GM04503 (cell line): ENCODE measurements at regions not wholly inside any gene's neighbourhood (a gene's known extent, or its start where the extent isn't known, plus 50 kb on each side); places are given as distances from the start of the nearest gene placed in this dataset.
A peak's percentile ranks its signal among the peaks of the same experiment; 100 is the strongest.

Experiments used
- DNase-seq: peaks from one replicate; pipeline ENCODE4 v3.0.0-alpha.2; 2012; ENCODE audit warnings: low read depth

DNA sequence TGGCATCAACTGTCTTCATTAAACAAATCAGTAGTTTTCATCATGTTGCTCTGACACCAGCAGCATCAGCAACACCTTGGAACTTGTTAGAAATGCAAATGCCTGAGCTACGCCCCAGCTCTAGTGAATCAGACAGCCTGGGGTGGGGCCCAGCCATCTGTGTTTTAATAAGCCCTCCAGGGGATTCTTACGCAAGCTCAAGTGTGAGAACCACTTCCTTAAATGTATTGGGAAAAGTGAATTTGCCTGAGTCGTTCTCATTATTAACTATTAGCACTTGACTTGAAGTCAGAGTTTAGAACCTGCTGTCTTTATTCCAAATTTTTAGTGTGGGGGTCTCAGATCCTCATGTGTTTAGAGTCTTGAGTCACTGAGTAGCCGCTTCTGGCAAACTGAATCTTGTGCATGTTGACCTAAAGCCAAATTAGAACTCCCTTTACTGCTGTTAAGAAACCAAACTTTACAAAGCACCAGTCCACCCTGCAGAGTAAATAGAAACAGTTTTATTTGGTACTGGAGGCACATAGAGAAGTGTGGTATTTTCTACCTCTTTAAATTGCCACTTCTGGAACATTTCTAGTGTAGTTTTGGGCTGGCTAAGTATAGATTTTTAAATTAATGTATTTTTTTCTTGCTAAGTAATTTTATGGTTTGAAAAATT, 137.4 kb upstream of the COX10 start:
- DNase-seq: no peak

DNA sequence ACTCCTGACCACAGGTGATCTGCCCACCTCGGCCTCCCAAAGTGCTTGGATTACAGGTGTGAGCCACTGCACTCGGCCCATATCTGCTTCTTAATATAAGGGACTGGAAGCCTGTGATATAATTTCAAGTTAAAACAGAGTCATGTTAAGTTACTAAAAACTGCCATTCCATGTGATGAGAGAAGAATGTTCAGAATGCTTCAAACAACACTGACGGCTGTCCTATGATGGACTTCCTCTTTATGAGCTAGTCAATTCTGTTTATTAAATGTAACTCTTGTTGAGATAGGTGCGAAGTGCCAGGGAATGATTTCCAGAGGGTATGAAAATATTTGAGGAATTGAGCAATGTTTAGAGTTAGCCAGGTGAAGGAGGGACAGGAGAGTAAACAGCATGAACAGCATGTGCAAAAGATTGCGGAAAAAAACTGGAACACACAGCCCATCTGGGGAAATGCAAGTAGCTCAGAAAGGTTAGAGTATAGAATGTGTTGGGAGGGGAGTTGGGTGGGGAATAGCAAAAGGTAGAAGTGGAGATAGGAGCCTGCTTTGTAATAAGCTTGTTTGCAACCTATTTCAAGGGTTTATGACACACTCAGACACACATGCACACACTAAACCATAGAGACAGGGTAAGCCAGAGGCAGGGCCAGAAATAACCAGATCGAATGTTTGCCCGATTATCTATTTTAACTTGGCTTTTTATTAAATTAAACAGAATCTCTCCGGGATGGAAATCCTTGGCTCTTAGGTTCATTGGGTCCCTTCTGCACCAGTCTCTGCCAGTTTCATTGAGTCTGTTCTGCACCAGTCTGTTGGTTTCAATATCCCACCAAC, 135.6 kb upstream of the COX10 start:
- DNase-seq: no peak

DNA sequence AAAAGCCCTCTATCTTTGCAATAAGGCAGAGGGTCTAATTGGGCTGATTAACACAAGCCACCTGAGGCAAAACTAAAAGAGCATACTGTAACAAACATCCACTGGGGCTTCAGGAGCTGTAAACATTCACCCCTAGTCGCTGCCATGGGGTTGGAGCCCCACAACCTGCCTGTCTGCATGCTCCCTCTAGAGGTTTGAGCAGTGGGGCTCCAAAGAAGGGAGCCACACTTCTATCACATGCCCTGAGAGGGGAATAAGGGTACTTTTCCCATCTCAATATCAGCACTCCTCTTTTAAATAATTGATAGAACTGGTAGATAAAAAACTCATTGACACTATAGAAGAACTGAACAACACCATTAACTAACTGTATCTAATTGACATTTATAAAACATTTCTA, 130.1 kb upstream of the COX10 start:
- DNase-seq: no peak

DNA sequence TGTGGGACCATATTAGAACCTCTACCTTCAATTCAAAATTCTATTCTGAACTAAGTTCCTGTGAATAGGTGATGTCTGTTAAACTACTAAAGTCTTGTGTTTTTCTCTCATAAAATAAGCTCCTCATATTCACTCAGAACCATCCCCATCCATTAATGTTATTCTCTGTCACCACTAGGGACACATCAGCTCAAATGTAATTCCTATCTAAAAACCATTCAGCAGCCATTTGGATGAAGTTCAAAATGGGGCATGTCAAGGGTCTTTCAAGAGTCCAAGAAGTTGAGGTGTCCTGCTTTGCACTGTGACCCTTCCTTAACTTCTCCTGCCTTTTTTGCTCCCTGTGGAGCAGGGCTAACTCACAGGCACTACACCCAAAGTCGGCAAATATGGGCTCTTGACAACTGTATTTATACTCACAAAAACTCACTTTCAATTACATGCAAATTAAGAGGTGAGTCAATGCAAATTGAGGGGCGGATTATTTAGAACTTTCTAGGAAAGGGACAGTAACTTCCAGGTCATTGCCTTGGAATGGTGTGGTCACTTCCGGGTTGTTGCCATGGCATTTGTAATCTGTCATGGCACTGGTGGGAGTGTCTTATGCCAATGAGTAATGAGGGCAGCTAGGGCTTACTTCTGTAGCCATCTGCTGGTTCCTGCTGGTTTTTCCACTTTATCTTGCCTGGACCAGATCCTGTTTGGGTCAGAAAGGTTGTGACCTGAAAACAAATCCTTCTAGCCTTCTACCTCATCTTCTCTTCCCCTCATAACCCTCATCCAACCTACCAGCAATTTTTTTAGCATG, 128.2 kb upstream of the COX10 start:
- DNase-seq: no peak

DNA sequence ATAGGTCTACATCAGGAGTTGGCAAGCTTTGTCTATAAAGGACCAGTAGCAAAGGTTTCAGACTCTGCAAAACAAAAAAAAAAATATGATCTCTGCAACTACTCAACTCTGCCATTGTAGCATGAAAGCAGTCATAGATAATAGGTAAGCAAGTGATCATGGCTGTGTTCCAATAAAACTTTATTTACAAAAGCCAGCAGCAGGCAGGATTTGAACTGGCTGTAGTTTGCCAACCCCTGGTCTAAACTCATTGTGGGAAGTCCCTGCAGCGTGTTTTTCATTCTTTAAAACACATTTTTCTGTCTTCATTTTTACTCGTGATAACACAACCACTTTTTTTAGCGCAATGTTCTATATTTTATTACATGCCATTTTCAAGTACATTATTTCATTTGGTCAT, 127.5 kb upstream of the COX10 start:
- no peak for DNase-seq

DNA sequence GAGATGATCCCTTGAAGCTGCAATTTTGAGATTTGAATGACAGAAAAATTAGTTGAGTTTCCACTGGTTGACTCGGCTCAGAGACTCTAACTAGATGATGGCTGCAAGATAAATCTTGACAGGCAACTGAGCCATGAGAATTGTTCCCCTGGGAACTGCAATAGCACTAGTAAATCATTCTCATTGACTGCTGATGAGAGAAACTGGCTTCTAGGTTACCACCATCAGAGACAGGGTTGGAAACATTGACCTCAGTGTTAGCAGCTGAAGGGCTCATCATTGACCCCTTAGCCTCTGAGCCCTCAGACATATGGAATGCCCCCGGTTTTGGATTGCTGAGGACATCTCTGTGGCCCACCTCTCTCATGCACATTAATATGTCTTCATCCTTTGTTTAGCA, 125.4 kb upstream of the COX10 start:
- no peak for DNase-seq

DNA sequence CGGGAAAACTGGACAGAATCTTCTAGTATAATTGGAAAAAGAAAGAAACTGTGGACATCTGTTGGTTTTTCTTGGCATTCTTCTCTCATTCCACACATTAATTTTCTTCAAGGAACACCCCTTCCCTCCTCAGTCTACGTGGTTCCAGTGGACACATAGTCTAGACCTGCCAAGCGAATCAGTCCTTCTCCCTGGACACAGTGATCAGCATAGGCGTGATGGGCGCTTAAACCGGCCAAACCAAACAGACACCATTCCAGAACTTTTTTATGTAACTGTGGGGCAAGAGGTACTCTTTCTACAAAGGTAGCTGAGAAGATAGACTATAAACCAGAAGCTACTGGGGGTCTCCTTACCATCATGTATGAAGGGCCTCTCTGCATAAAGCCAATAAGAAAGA, 121.8 kb upstream of the COX10 start:
- no peak for DNase-seq

DNA sequence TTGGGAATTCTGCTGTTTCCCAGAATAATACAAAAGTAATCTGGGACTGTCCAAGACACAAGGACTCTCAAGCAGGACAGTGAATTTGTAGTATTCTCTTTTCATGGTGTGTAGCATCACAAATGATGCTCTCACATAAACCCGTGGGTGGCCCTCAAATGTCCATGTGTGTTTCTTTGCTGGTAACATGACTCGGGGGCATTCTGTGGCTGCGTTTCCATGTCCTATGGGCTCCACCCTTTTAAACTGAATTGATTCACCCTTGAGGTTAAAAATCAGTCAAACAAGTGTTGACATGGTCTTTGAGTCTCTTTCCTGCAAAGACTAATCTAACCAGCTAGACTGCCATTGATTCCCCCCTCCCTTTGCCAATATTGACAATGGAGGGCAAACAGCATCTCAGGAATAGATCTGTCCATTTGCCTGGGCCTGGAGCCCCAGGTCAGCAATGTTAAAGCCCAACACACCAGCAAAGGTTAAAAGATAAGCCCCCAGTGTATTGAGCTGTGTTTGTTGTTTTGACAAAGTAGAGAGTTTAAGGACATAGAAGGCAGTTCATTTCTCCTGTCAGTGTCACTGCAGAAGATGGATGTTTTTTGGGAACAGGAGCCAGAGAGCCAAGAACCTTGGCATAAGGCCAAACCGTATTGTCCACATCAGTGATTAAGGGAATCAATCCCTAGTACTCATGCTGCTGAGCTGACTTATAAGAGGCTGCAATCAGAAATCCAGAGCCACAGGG, 117.1 kb upstream of the COX10 start:
- DNase-seq: no peak

DNA sequence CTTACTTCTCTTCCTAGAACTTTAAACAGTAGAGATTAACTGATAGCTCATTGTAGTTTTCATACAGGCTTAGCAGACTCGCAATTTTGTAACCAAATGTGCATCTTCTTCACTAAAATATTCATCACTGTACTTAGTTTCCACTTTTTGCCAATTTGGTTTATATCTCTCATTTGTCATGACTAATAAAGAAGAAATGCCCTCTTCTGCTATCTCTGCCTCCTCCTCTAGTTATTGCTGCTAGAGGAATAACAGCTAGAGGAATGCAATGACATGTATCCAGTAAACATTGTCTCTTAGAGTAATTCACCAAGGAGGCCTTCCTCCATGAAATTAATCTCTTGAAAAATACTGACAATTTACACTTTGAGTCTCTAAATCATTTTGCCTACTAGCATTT, 115.5 kb upstream of the COX10 start:
- peak; percentile 45 for DNase-seq

DNA sequence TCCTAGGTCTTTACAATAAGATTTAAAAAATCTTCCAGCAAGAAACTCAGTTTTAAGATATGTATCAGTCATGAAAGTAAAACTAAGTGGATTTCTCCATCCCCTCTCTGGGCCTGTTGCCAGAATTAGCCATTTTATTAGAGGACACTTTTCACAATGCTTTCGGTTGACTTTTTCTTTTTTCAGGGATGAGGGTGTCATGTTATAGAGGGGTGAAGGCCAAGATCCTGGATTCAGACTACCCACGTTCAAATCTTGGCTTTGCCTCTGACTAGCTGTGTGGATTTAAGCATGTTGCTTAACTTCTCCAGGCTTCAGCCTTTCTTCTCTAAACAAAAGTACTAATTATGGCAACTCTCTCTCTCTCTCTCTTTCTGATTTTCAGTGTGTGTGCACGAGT, 111.7 kb upstream of the COX10 start:
- peak; percentile 17 for DNase-seq

DNA sequence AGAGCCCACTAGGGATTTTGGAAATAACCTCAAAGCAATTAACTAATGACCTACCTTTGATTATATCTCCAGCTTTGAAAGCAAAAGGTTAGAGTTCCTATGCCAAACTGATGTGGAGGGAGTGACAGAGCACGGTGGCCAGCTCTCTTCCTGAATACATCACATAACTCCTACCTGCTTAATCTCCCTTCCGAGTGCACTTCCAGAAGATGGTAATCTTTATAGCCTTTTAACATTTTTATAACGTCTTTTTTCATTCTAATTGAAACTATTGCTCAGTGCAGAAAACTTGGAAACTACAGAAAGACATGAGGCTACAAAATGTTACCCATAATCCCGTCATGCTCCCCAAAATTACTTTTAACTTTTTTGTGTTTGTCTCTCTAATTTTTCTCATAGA, 110.5 kb upstream of the COX10 start:
- DNase-seq: no peak

DNA sequence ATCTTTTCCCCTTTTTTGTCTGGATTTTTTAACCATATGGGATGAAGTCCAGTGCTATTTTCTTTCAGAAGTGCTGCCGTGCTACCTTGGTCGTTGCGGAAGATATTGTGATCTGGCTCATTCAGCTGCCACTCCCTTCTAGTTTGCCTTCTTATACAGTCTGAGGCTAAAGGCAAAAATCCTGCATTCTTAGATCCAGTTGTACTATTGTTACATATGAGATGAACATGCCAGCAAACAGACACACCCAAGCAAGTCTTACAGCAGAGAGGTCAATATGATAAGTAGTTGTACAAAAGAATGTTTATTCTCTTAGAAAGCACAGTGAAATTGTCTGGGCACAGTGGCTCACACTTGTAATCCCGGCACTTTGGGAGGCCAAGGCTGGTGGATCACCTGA, 108.0 kb upstream of the COX10 start:
- DNase-seq: no peak

DNA sequence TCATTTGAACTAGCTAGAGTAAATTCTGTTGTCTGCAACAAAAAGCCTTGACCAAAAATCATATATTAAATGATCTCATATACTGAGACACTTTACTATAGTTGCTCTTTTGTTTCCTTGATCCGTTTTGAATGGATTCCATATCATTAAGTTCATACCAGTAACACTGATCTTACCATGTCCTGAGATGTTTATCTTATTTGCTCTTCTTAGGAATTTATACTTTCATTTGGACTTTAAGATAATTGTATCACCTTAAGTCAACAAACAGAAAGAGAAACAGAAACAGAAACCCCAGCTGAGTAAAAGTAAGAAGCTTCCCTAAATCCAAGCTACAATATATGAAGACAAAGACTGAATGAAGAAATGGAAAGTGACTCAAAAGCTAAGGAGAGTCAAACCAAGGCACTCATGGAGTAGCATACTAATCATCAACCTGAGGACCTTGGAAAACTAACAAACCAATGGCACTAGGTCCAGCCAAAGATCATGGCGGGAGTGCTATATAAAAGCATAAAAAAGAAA, 106.5 kb upstream of the COX10 start:
- no peak for DNase-seq

DNA sequence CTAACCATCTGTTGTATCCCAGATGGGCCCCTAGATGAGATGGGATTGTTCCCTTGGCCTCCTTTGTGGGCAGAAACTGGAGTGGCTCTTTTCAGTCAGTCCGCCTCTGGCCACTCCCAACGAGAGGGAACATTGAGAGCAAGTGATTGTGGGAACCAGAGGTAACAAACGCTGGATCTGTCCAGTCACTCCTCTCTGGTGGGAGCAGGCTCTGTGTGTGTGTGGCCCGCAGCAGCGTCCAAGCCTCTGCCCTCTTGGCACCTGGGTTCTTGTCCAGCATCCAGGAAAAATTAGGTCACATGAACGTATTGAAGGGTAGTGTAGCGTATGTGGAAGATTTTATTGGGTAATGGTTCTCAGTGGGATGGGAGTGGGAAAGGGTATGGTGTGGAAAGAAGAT, 101.9 kb upstream of the COX10 start:
- no peak for DNase-seq

DNA sequence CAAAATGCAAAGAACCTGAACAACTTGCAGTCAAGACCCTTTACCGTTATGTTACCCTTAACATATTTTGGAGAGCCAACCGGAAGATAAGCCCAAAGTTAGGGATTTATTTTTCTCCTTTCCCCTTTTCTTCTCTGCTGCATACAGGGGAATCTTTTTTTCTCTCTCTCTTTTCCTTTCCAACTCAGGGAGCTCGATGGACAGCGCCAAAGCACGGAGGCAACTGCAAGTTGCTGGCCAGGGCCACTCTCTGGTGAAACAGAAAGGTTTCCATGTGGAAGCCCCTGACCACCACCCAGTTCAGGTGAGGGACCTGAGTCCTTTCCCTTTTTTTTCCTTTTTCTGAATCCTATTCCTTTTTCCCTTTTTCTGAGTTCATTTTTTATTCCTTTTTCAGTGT, 98.8 kb upstream of the COX10 start:
- no peak for DNase-seq

DNA sequence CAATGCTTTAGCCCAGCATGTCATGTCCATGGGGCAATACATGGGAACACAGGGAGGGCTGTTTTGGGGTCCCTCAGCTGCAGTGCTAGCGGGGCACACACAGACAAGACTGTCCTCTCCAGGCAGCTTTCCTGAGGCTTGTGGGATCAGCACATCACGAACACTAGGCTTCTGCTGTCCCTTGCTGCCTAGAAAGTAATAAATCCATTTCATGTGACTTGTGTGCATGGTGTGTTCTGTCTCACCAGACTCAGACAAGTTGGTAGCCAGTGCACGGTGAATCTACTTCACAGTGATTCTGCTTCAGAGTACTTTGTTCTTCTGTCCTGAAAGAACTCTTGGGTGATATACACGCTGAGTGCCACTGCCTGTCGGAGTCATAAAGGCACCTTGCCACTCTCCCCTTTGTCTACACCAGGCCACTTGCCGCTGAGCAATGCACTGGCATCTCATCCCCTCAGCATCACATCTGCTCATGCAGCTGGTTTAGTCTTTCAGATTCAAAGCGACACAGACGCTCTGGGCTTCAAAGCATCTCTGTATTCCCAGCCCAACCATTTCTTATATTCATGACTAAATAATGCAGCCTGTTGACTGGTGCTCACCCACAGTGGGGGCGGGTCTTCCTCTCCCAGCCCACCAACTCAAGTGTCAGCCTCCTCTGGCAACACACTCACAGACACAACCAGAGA, 95.2 kb upstream of the COX10 start:
- no peak for DNase-seq

DNA sequence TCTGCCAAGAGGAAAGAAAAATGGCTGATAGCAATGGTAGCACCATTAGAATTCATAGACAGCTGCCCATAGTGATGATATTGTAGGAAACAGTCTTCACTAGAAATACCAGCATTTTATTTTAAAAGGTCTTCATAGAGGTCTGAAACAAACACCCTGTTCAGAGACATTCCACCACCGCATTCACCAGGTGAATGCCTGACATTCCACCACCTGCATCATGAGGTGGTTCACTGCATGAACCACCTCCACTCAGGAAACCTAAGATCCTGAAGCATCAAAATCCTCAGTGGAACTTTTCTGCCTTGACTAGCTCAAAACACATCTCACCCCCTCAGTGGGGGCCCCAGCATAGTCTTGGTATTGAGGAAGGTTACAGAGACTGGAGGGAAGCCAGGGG, 91.5 kb upstream of the COX10 start:
- DNase-seq: no peak

DNA sequence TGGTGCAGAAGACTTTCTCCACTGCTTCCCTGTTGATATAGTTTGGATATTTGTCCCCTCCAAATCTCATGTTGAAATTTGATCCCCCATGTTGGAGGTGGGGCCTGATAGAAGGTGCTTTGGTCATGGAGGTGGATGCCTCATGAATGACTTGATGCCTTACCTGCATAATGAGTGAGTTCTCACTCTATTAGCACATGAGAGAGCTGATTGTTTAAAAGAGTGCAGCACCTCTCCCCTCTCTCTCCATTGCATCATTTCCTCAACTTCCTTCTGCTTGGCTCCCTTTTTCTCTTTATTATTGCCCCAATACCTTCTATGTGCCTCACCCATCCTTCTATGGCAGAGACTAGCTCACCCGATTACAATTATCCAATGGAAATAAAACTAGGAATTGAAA, 90.8 kb upstream of the COX10 start:
- no peak for DNase-seq

DNA sequence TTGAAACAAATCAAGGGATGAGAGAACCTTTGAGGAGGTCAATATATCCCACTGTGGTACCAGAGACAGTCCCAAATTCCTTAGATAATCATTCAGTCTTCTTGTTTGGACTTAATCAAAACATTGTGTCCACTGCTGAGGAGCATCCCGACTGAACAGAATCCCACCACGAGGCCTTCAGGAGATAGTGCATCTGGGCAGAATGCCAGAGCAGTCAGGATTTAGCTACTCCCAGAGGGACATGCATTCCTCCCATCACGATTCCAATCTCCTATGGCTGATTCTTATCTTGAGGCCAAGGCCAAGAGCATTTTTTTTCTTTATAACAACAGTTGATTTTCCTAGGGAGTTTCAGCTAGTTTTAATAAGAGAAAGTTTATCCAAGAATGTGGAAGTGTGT, 87.4 kb upstream of the COX10 start:
- no peak for DNase-seq

DNA sequence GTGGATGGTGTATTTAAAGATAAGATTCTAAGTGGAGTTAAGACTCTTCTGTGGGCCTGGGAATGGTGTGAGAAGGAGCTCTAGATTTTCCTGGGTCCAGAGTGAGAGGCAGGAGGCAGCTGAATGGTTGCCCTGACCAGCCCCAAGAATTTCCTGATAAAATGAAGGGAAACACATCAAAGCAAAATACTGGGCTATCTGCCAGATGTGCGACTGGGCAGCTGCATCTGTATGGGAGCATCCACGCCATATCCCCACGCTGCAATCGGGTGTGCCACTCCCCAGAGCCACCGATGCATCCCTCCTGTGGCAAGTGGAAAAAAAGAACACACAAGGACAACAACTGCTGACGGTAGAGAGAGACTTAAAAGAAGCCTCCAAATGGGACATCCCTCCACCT, 84.3 kb upstream of the COX10 start:
- no peak for DNase-seq

DNA sequence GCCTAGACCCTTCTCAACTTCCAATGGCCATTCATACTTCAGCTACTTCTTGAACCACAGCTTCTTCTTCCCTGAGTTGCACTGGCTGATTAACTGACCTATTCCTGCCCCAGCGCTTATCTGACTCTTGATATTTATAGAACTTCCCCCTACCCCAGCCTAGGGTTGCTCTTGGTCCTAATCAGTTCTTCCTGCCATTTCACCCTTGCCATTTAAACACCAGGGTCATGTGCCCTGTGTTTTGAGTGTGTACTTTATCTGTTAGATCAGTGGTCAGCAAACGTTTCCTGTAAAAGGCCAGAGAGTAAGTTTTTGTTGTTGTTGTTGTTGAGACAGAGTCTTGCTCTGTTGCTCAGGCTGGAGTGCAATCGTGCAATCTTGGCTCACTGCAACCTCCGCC, 82.4 kb upstream of the COX10 start:
- DNase-seq: no peak

DNA sequence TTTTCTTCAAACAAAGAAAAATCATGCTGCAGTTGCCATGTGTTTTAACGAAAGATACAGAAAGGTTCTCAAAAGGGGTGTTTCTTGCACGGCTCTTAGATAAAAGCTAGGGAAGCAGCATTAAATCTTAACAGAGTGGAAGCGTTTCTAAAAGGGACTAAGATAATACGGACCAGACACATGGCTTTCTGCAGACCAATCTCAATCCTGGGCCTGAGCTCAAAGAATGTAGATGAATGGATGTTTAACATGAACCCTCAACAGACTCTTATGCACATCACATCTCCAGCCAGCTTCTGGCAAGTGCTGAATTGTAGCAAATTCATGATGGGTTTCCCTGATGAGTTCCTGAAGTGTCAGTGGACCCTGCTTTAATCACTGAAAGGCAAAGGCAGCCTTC, 80.2 kb upstream of the COX10 start:
- DNase-seq: no peak
